ENCODE measurements at regions not wholly inside any gene's neighbourhood (a gene's known extent, or its start where the extent isn't known, plus 50 kb on each side); places are given as distances from the start of the nearest gene placed in this dataset.
"Not testable (repeated sequence)": the region's sequence is repeated elsewhere in the genome, so short reads cannot be mapped to it uniquely, and the experiment has no call there.

- H3K9me3 ChIP-seq (ENCODE audit: control insufficient read depth, insufficient read depth, low read length); H3K4me2 ChIP-seq (ENCODE audit: low read depth, low read length); H3K9me1 ChIP-seq (ENCODE audit: insufficient read depth, low read length); H2AK5ac ChIP-seq (ENCODE audit: low read depth, low read length); H2BK120ac ChIP-seq (ENCODE audit: low read depth, low read length); H3K18ac ChIP-seq (ENCODE audit: low read depth, low read length); H3K56ac ChIP-seq (ENCODE audit: extremely low read depth, insufficient read depth, low read length); H3K4me1 ChIP-seq (ENCODE audit: control insufficient read depth, insufficient read depth, low read length); H3K36me3 ChIP-seq (ENCODE audit: control insufficient read depth, insufficient read depth, low read length); H2BK5ac ChIP-seq (ENCODE audit: low read depth, low read length, poor library complexity, severe bottlenecking); H4K8ac ChIP-seq (ENCODE audit: low read depth in 2 of 2, low read length in 2 of 2); intact Hi-C loops (cut with micrococcal nuclease); H3K23ac ChIP-seq (ENCODE audit: low read depth, low read length); H2AFZ ChIP-seq (replicated peaks; ENCODE audit: low read length, poor library complexity); H3K4me3 ChIP-seq (ENCODE audit: insufficient read depth, low read depth, low read length); POLR2A ChIA-PET (ENCODE audit: unreplicated experiment); H2BK15ac ChIP-seq (ENCODE audit: low read depth, low read length); CTCF ChIA-PET; H3K14ac ChIP-seq (replicated peaks; ENCODE audit: low read depth, low read length); H3K9ac ChIP-seq (ENCODE audit: low read depth, low read length); H4K5ac ChIP-seq (ENCODE audit: low read depth, low read length); in situ Hi-C loops (cut with MboI; ENCODE audit: low sequenced_read_pairs); H3K27me3 ChIP-seq (ENCODE audit: control insufficient read depth, insufficient read depth, low read length); ATAC-seq (ENCODE audit: low read depth); BruUV-seq (replicated peaks); H3K4ac ChIP-seq (ENCODE audit: low read depth, low read length); H4K91ac ChIP-seq (ENCODE audit: insufficient read depth, low read depth, low read length); H2BK20ac ChIP-seq (ENCODE audit: low read depth, low read length); dilution Hi-C loops (cut with HindIII; ENCODE audit: low sequenced_read_pairs, unreplicated experiment); H2AK9ac ChIP-seq (replicated peaks; ENCODE audit: low read depth, low read length, poor library complexity); H4K20me1 ChIP-seq (ENCODE audit: insufficient read depth, low read length); H3K79me1 ChIP-seq (ENCODE audit: low read depth in 1 of 2, low read length in 2 of 2); DNase-seq; H3K27ac ChIP-seq (ENCODE audit: insufficient read depth, low read length): not testable (repeated sequence)
- no CpG with 5 or more reads among the region's 2 CpGs for WGBS, 2 experiments (ENCODE audit: extremely low coverage in 2 of 2, insufficient read length in 1 of 2)
These were observed 605.4 kb upstream of the BRINP3 start for GRCh38 chr1:191083090-191083489.

Data from IMR-90 (cell line).